ENCODE measurements at regions not wholly inside any gene's neighbourhood (a gene's known extent, or its start where the extent isn't known, plus 50 kb on each side); places are given as distances from the start of the nearest gene placed in this dataset.

DNA sequence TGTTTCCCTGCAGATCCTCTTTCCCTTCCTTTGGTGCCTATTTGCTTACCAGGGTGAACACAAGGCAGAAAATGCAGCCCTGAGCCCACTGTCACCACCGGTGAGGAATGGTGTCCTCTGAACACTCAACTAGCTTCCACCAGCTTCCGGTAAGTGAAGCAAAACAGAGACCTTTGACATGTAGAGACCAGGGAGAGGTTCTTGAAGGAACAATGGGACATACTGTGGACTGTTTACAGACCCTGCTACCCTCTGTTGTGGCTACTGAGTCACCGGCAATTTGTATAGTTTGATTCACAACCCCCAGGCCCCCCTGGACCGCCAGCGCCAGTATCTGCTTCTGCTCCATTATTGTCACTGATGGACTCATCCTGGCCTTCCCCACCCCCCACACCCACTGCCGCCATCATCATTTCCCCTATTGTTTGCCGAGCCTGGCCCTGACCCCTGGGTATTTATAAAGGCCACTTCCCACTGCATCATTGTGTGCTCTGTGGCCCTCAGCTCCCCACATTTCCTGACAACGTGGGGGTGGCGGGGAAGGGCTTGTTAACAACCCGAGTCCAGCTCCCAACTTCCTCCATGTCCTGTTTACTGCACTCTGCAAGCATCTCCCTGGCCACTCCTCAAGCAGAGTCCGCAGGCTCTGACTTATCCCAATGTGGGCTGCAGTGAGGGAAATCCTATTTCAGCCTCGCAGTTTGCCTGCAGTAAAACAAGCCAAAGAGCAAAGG is 252.9 kb downstream of the ETS1 start:
- TF ChIP-seq, protein P1, sequence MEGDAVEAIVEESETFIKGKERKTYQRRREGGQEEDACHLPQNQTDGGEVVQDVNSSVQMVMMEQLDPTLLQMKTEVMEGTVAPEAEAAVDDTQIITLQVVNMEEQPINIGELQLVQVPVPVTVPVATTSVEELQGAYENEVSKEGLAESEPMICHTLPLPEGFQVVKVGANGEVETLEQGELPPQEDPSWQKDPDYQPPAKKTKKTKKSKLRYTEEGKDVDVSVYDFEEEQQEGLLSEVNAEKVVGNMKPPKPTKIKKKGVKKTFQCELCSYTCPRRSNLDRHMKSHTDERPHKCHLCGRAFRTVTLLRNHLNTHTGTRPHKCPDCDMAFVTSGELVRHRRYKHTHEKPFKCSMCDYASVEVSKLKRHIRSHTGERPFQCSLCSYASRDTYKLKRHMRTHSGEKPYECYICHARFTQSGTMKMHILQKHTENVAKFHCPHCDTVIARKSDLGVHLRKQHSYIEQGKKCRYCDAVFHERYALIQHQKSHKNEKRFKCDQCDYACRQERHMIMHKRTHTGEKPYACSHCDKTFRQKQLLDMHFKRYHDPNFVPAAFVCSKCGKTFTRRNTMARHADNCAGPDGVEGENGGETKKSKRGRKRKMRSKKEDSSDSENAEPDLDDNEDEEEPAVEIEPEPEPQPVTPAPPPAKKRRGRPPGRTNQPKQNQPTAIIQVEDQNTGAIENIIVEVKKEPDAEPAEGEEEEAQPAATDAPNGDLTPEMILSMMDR (IDR thresholded peaks at IDR 0.05; ENCODE audit: insufficient read depth, low read depth, low read length) = no peak
- TF ChIP-seq EZH2 (IDR thresholded peaks at IDR 0.05; ENCODE audit: insufficient read depth, low read length) = no peak

Measured in astrocyte (in vitro differentiated cells and primary cell).